IPS DF 6.9 (cell line): ENCODE measurements at regions not wholly inside any gene's neighbourhood (a gene's known extent, or its start where the extent isn't known, plus 50 kb on each side); places are given as distances from the start of the nearest gene placed in this dataset.

Experiments used
- DNase-seq: peaks from one replicate; pipeline ENCODE4 v3.0.0-alpha.2; 2013; ENCODE audit warnings: low read depth, low spot score
- H3K27ac ChIP-seq: one replicate; pipeline ENCODE4 v1.5.1; 2013; ENCODE audit warnings: low read length, control low read depth
- H3K27me3 ChIP-seq: 2 replicates; pipeline ENCODE4 v1.6.1; 2013; ENCODE audit warnings: mild to moderate bottlenecking, low read length; ENCODE audit not compliant: control insufficient read depth, insufficient read depth
- H3K36me3 ChIP-seq: 2 replicates; pipeline ENCODE4 v1.6.1; 2013; ENCODE audit warnings: low read length; ENCODE audit not compliant: control insufficient read depth, insufficient read depth
- H3K4me1 ChIP-seq: 2 replicates; pipeline ENCODE4 v1.6.1; 2013; ENCODE audit warnings: low read length; ENCODE audit not compliant: control insufficient read depth, insufficient read depth
- H3K4me3 ChIP-seq: 2 replicates; pipeline ENCODE4 v1.5.1; 2013; ENCODE audit warnings: mild to moderate bottlenecking, low read length
- H3K9me3 ChIP-seq: 2 replicates; pipeline ENCODE4 v1.6.1; 2013; ENCODE audit warnings: low read length, inconsistent platforms; ENCODE audit not compliant: control insufficient read depth, insufficient read depth
- WGBS: extraction: QIAGEN DNeasy Blood & Tissue Kit; methylation state at CpG from one replicate; pipeline ENCODE4 v1.1.7; 2013; ENCODE audit warnings: mixed read lengths, missing lambda C conversion rate; ENCODE audit not compliant: insufficient read length, insufficient coverage; 5-methylcytosine and 5-hydroxymethylcytosine counted together

GRCh38 chr5:175027390-175027789, 303.0 kb downstream of the MSX2 start:
- Histone ChIP-seq H3K4me1 (no peaks in the 10 kb centered on the region), H3K9me3 (no peaks in the 10 kb centered on the region), H3K36me3 (no peaks in the 10 kb centered on the region), H3K27ac (no peak overlapping the region), H3K27me3 (no peaks in the 10 kb centered on the region), H3K4me3 (no peak overlapping the region)
- no CpG with 5 or more reads among the region's 3 CpGs for WGBS
- DNase-seq: no peak

DNA sequence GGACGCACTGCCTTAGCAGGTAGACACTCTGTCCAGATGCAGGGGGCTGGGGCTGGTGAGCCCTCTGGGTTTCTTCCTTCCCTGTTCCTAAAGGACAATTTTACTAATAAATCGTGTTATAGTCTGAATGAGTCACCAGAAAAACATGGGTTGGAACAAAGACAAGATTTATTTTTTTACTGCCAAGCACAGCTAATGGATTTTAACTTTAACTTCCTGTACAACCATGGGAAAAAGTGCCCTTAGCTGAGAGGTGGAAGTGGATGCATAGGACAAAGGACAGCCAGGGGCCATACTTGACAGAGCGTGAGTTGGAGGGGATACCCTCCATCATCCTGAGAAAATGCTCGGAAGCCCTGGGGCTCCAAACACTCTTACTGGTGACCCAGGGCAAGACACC, 300.7 kb downstream of the MSX2 start:
- Histone ChIP-seq H3K27ac (no peak overlapping the region), H3K36me3 (no peaks in the 10 kb centered on the region), H3K27me3 (no peaks in the 10 kb centered on the region), H3K4me1 (no peaks in the 10 kb centered on the region), H3K4me3 (no peak overlapping the region), H3K9me3 (no peaks in the 10 kb centered on the region)
- DNase-seq: no peak
- WGBS: no CpG with 5 or more reads among the region's 4 CpGs

DNA sequence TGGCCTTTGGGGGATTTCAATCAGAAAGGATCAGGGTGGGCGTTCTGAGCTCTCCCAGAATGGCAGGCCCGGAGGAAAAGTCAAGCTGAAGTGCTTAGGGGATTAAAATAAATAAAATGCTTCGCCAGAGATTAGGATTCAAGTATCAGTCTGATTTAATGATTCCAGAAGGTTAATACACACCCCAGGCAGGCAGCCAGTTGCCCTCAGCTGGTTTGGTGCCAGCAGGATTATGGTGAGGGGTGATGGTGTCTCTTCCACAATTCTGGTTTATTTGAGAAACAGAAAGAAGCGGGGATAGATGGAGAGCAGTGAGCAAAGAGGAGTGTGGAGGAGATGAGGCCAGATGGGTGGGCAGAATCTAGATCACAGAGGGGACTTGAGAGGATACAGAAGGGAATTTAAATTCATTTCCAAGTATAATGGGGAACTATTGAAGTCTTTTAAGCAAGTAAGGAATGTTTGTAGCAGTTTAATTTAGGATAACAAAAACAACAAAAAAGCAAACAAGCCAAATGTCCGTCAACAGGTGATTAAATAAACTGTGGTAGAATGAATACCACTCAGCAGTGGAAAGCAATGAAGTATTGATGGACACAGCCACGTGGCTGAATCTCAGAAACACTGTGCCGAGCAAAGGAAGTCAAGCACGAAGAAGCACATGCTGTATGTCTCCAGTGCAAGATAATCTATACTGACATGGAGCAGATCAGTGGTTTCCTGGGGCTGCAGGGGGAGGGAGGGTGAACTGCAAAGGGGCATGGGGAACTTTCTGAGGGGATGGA, 297.7 kb downstream of the MSX2 start:
- H3K4me3 ChIP-seq: no peak overlapping the region
- DNase-seq: no peak
- no CpG with 5 or more reads among the region's 8 CpGs for WGBS
- no peaks in the 10 kb centered on the region for H3K27me3 ChIP-seq
- no peak overlapping the region for H3K27ac ChIP-seq
- no peaks in the 10 kb centered on the region for H3K4me1 ChIP-seq
- H3K36me3 ChIP-seq: no peaks in the 10 kb centered on the region
- no peaks in the 10 kb centered on the region for H3K9me3 ChIP-seq

DNA sequence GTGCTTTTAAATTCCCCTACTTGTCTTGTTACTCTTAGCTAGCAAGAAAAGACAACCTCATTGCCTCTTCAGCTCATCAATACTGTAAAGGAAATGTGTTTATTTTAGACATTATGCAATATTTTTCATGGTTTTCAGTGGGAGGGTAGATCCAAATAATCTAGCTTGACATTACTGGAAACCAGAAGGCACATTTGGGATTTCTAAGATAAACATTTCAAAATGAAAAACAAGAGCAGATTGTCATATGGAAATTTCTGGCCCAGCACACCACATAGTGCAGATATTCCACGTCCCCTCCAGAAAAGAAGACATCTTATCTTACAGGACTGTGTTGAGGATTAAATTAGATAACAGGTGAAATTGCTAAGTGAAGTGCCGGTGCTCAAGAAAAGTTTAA, 296.9 kb downstream of the MSX2 start:
- Histone ChIP-seq H3K4me1 (no peaks in the 10 kb centered on the region), H3K9me3 (no peaks in the 10 kb centered on the region), H3K27ac (no peak overlapping the region), H3K4me3 (no peak overlapping the region), H3K27me3 (no peaks in the 10 kb centered on the region), H3K36me3 (no peaks in the 10 kb centered on the region)
- DNase-seq: no peak
- no CpG with 5 or more reads among the region's 2 CpGs for WGBS

GRCh38 chr5:175015028-175015685, 290.8 kb downstream of the MSX2 start:
- peaks cover 2% of the 10 kb centered on the region; the same call in 1 of the 2 replicates for H3K4me1 ChIP-seq
- H3K4me3 ChIP-seq: no peak overlapping the region
- H3K27me3 ChIP-seq: no peaks in the 10 kb centered on the region
- H3K27ac ChIP-seq: no peak overlapping the region
- WGBS: no CpG with 5 or more reads among the region's 5 CpGs
- no peaks in the 10 kb centered on the region for H3K9me3 ChIP-seq
- no peaks in the 10 kb centered on the region for H3K36me3 ChIP-seq
- DNase-seq: no peak

GRCh38 chr5:175013251-175013650, 288.9 kb downstream of the MSX2 start:
- peaks cover 2% of the 10 kb centered on the region; the same call in 1 of the 2 replicates for H3K4me1 ChIP-seq
- no CpG with 5 or more reads among the region's 4 CpGs for WGBS
- no peaks in the 10 kb centered on the region for H3K27me3 ChIP-seq
- no peaks in the 10 kb centered on the region for H3K9me3 ChIP-seq
- no peak overlapping the region for H3K4me3 ChIP-seq
- no peak for DNase-seq
- no peaks in the 10 kb centered on the region for H3K36me3 ChIP-seq
- H3K27ac ChIP-seq: no peak overlapping the region

- Histone ChIP-seq H3K27me3 (no peaks in the 10 kb centered on the region), H3K36me3 (no peaks in the 10 kb centered on the region), H3K4me3 (no peak overlapping the region), H3K27ac (no peak overlapping the region), H3K4me1 (peaks cover 2% of the 10 kb centered on the region; the same call in 1 of the 2 replicates), H3K9me3 (no peaks in the 10 kb centered on the region)
- no CpG with 5 or more reads among the region's 8 CpGs for WGBS
- DNase-seq: no peak
These were observed 287.9 kb downstream of the MSX2 start for GRCh38 chr5:175012267-175012666.

DNA sequence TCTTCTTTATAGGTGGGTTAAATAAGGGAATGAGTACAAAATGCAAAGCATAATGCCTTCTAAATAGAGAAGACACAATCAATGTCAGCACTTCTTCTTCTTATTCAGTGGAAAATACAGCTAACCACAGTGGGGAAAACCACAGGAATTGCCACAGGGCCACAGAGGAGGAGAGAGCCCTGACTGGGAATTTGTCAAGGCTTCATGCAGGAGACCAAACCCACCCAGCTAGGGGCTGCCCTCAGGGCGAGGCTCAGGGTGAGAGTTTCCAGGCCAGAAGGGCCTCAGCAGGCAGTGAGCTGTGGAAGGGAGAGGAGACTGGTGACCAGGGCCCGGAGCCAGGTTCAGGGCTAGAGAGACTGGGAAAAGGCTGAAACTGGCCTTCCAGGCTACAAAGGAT, 279.1 kb downstream of the MSX2 start:
- WGBS: no CpG with 5 or more reads among the region's 2 CpGs
- no peak for DNase-seq
- H3K9me3 ChIP-seq: no peaks in the 10 kb centered on the region
- no peak overlapping the region for H3K27ac ChIP-seq
- no peaks in the 10 kb centered on the region for H3K36me3 ChIP-seq
- peaks cover 1% of the 10 kb centered on the region; the same call in 1 of the 2 replicates for H3K27me3 ChIP-seq
- H3K4me3 ChIP-seq: no peak overlapping the region
- no peaks in the 10 kb centered on the region for H3K4me1 ChIP-seq

GRCh38 chr5:175001876-175002645, 277.7 kb downstream of the MSX2 start:
- WGBS: no CpG with 5 or more reads among the region's 11 CpGs
- Histone ChIP-seq H3K27ac (no peak overlapping the region), H3K9me3 (no peaks in the 10 kb centered on the region), H3K4me3 (no peak overlapping the region), H3K36me3 (no peaks in the 10 kb centered on the region), H3K4me1 (no peaks in the 10 kb centered on the region), H3K27me3 (peaks cover 1% of the 10 kb centered on the region; the same call in 1 of the 2 replicates)
- DNase-seq: no peak

DNA sequence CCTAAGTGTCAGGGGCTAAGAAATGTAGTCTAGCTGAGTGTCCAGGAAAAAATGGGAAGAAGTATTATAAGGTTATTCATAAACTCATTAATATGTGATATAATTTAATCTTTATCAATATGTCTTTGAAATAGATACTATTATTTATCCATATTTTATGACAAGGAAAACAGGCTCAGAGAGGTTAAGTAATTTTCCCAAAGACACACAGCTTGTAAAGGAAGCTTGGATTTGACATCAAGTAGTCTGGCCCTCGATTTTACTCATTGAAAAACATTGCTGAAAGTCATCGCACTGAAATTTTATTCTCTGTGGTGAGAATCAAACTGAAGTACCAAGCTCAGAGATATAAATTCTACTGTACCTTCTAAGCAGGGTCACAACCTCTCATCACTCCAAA, 276.9 kb downstream of the MSX2 start:
- DNase-seq: no peak
- H3K27me3 ChIP-seq: peaks cover 1% of the 10 kb centered on the region; the same call in 1 of the 2 replicates
- no peaks in the 10 kb centered on the region for H3K9me3 ChIP-seq
- H3K27ac ChIP-seq: no peak overlapping the region
- no peaks in the 10 kb centered on the region for H3K4me1 ChIP-seq
- no peak overlapping the region for H3K4me3 ChIP-seq
- WGBS: no CpG with 5 or more reads among the region's 2 CpGs
- H3K36me3 ChIP-seq: no peaks in the 10 kb centered on the region
